Loucy (cell line): ENCODE measurements at regions not wholly inside any gene's neighbourhood (a gene's known extent, or its start where the extent isn't known, plus 50 kb on each side); places are given as distances from the start of the nearest gene placed in this dataset.

Source experiments
- EZH2phosphoT487 ChIP-seq: fragments of 200-600 bp; IDR thresholded peaks from 2 replicates; pipeline ENCODE4 v1.6.1; 2018; ENCODE audit warnings: antibody characterized with exemption, mild to moderate bottlenecking, moderate library complexity, borderline replicate concordance
- TF ChIP-seq, protein P1 (sequence below): fragments of 200-600 bp; sonication (generic); conservative IDR thresholded peaks from 2 replicates; pipeline ENCODE4 v1.5.1; 2014; ENCODE audit warnings: mild to moderate bottlenecking, antibody characterized with exemption, low read length

DNA sequence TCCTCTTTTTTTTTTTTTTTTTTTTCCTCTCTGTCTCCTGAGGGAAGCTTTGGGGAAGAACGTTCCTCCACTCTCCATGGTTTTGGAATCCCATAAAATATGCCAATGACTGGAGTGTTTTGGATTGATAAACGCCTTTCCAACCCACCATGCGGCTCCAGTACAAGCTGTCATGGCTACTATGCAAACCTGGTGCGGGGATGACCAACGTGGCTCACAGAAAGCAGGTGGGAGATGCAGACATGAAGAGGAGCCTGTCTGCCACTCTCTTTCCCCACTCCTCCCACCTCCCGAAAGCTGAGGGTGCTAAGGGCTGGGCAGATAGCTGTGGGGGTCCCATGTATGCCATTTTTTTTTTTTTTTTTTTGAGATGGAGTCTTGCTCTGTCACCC, 69.9 kb upstream of the SEC14L1 start:
- TF ChIP-seq, protein P1, sequence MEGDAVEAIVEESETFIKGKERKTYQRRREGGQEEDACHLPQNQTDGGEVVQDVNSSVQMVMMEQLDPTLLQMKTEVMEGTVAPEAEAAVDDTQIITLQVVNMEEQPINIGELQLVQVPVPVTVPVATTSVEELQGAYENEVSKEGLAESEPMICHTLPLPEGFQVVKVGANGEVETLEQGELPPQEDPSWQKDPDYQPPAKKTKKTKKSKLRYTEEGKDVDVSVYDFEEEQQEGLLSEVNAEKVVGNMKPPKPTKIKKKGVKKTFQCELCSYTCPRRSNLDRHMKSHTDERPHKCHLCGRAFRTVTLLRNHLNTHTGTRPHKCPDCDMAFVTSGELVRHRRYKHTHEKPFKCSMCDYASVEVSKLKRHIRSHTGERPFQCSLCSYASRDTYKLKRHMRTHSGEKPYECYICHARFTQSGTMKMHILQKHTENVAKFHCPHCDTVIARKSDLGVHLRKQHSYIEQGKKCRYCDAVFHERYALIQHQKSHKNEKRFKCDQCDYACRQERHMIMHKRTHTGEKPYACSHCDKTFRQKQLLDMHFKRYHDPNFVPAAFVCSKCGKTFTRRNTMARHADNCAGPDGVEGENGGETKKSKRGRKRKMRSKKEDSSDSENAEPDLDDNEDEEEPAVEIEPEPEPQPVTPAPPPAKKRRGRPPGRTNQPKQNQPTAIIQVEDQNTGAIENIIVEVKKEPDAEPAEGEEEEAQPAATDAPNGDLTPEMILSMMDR: no peak
- no peak for TF ChIP-seq EZH2phosphoT487
